Osteoblast (primary cell): ENCODE measurements at regions not wholly inside any gene's neighbourhood (a gene's known extent, or its start where the extent isn't known, plus 50 kb on each side); places are given as distances from the start of the nearest gene placed in this dataset.

Source experiments
- DNase-seq: peaks from one replicate; pipeline ENCODE4 v3.0.0; 2011; ENCODE audit warnings: low spot score, mixed read lengths; ENCODE audit not compliant: insufficient read length; ENCODE audit errors: missing footprints
- H2AFZ ChIP-seq: 2 replicates; pipeline ENCODE4 v1.6.0; 2011; ENCODE audit warnings: mild to moderate bottlenecking, low read length
- H3K27ac ChIP-seq: 2 replicates; pipeline ENCODE4 v1.5.1; 2011; ENCODE audit warnings: mild to moderate bottlenecking, low read depth, low read length, moderate library complexity
- H3K27me3 ChIP-seq: 2 replicates; pipeline ENCODE4 v1.6.0; 2012; ENCODE audit warnings: mild to moderate bottlenecking, control low read depth, inconsistent platforms, low read length, moderate library complexity; ENCODE audit not compliant: insufficient read depth
- H3K36me3 ChIP-seq: 2 replicates; pipeline ENCODE4 v1.5.1; 2011; ENCODE audit warnings: mild to moderate bottlenecking, low read length, control low read depth, moderate library complexity; ENCODE audit not compliant: insufficient read depth
- H3K4me1 ChIP-seq: 2 replicates; pipeline ENCODE4 v1.5.1; 2011; ENCODE audit warnings: mild to moderate bottlenecking, low read length, control low read depth, moderate library complexity; ENCODE audit not compliant: insufficient read depth
- H3K4me2 ChIP-seq: 2 replicates; pipeline ENCODE4 v1.6.0; 2011; ENCODE audit warnings: mild to moderate bottlenecking, low read length; ENCODE audit not compliant: insufficient read depth
- H3K4me3 ChIP-seq: fragments of 200-600 bp; sonication (generic); 3 replicates; pipeline ENCODE4 v1.5.1; 2012; ENCODE audit warnings: mild to moderate bottlenecking, low read length, inconsistent platforms; ENCODE audit not compliant: insufficient read depth
- H3K79me2 ChIP-seq: 2 replicates; pipeline ENCODE4 v1.6.0; 2012; ENCODE audit warnings: mild to moderate bottlenecking, low read length, control low read depth, inconsistent platforms; ENCODE audit not compliant: insufficient read depth
- H3K9me3 ChIP-seq: 2 replicates; pipeline ENCODE4 v1.5.1; 2011; ENCODE audit warnings: low read depth, low read length, control low read depth
- H4K20me1 ChIP-seq: 2 replicates; pipeline ENCODE4 v1.6.0; 2012; ENCODE audit warnings: mild to moderate bottlenecking, low read length, control low read depth; ENCODE audit not compliant: insufficient read depth
- CTCF ChIP-seq: IDR thresholded peaks from 2 replicates; pipeline ENCODE4 v1.5.1; 2011; ENCODE audit warnings: mild to moderate bottlenecking, low read depth, low read length, moderate library complexity; ENCODE audit errors: extremely low read depth

- no peak overlapping the region for H3K4me2 ChIP-seq
These were observed 612.7 kb upstream of the ATP2B1 start for GRCh38 chr12:90321369-90321768.

GRCh38 chr12:90311561-90311960 is 602.9 kb upstream of the ATP2B1 start:
- Histone ChIP-seq H2AFZ (no peak overlapping the region), H3K9me3 (no peaks in the 10 kb centered on the region), H3K4me2 (no peak overlapping the region), H3K4me3 (no peak overlapping the region), H3K4me1 (no peaks in the 10 kb centered on the region), H4K20me1 (no peaks in the 10 kb centered on the region), H3K27me3 (no peaks in the 10 kb centered on the region), H3K79me2 (no peaks in the 10 kb centered on the region), H3K27ac (no peak overlapping the region), H3K36me3 (no peaks in the 10 kb centered on the region)
- no peak for DNase-seq
- TF ChIP-seq CTCF: no peak

More at GRCh38 chr12:90321369-90321768, 612.7 kb upstream of the ATP2B1 start:
- Histone ChIP-seq H3K4me3 (no peak overlapping the region), H3K4me1 (no peaks in the 10 kb centered on the region), H3K9me3 (no peaks in the 10 kb centered on the region), H4K20me1 (no peaks in the 10 kb centered on the region), H3K27ac (no peak overlapping the region), H3K36me3 (no peaks in the 10 kb centered on the region), H2AFZ (no peak overlapping the region), H3K79me2 (no peaks in the 10 kb centered on the region), H3K27me3 (no peaks in the 10 kb centered on the region)
- no peak for DNase-seq
- no peak for TF ChIP-seq CTCF

GRCh38 chr12:90305379-90305778 is 596.7 kb upstream of the ATP2B1 start:
- no peak for TF ChIP-seq CTCF

GRCh38 chr12:90304231-90304630 is 595.6 kb upstream of the ATP2B1 start:
- Histone ChIP-seq H3K4me3 (no peak overlapping the region), H3K9me3 (no peaks in the 10 kb centered on the region), H4K20me1 (no peaks in the 10 kb centered on the region), H3K27me3 (no peaks in the 10 kb centered on the region), H3K36me3 (no peaks in the 10 kb centered on the region), H2AFZ (no peak overlapping the region), H3K4me2 (no peak overlapping the region), H3K79me2 (no peaks in the 10 kb centered on the region), H3K27ac (no peak overlapping the region), H3K4me1 (no peaks in the 10 kb centered on the region)
- no peak for TF ChIP-seq CTCF
- no peak for DNase-seq

More at GRCh38 chr12:90305379-90305778, 596.7 kb upstream of the ATP2B1 start:
- H3K27me3 ChIP-seq: no peaks in the 10 kb centered on the region
- H2AFZ ChIP-seq: no peak overlapping the region
- no peaks in the 10 kb centered on the region for H4K20me1 ChIP-seq
- H3K36me3 ChIP-seq: no peaks in the 10 kb centered on the region
- no peaks in the 10 kb centered on the region for H3K4me1 ChIP-seq
- H3K79me2 ChIP-seq: no peaks in the 10 kb centered on the region
- H3K9me3 ChIP-seq: no peaks in the 10 kb centered on the region
- no peak overlapping the region for H3K27ac ChIP-seq
- H3K4me3 ChIP-seq: no peak overlapping the region
- no peak for DNase-seq
- H3K4me2 ChIP-seq: no peak overlapping the region
